GM21723 (cell line): ENCODE measurements at regions not wholly inside any gene's neighbourhood (a gene's known extent, or its start where the extent isn't known, plus 50 kb on each side); places are given as distances from the start of the nearest gene placed in this dataset.
"Not testable (repeated sequence)": the region's sequence is repeated elsewhere in the genome, so short reads cannot be mapped to it uniquely, and the experiment has no call there.

ENCODE experiments used
- ATAC-seq: cut with Tn5 transposase; IDR thresholded peaks from one replicate; pipeline ENCODE4 v1.9.1; 2021; ENCODE audit warnings: mild to moderate bottlenecking, moderate library complexity; ENCODE audit not compliant: unreplicated experiment

- no peak for ATAC-seq
These were observed 264.5 kb upstream of the LRP1B start for GRCh38 chr2:142395291-142395690.

GRCh38 chr2:142380372-142380771, 249.6 kb upstream of the LRP1B start:
- no peak for ATAC-seq

DNA sequence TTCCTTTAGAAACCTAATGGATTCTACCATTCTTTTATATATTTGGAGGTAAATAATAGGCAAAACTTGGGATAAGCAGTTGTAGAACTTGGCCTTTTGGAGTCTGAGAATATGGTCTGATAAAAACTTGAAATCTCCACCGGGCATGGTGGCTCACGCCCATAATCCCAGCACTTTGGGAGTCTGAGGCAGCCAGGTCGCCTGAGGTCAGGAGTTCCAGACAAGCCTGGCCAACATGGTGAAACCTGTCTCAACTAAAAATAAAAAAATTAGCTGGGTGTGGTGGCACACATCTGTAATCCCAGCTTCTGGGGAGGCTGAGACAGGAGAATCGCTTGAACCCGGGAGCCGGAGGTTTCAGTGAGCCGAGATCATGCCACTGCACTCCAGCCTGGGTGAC, 231.3 kb upstream of the LRP1B start:
- not testable (repeated sequence) for ATAC-seq

DNA sequence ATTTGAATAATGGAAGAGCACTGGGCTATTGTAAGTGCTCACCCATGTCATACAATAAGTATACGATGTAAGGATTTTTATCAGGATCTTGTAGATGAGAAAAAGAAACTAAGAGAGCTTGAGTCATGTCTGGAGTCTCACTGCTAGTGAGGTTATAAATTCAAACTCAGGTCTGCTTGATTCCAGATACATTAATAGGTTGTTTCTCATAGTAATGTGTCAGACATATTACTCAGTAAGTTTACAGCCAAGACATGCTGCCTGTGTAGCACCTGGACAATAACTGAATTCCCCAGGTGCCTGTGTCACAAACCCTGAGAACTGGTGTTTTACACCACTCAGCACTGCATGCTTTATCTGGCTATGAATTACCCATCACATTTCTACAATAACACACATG, 216.9 kb upstream of the LRP1B start:
- no peak for ATAC-seq

DNA sequence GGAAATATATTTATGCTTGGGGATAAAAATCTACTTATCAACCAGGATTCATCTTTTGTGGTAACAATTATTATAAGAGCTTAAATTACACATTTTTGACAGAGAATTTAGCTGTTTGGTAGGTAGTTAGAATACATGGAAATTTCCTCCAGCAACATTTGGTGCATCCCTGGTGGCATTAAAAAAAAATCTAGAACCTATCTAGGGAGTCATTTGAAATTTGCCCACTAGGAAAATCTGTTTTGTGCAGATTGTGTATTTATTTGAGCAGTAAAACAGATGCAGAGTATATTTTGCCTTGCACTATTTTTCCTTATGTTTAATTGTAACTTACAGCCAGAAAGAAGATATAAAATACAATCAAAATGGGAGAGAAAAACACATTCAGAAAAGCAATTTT, 208.4 kb upstream of the LRP1B start:
- no peak for ATAC-seq

GRCh38 chr2:142332196-142332595, 201.4 kb upstream of the LRP1B start:
- ATAC-seq: no peak

GRCh38 chr2:142330458-142330857, 199.6 kb upstream of the LRP1B start:
- ATAC-seq: no peak

- no peak for ATAC-seq
These were observed 195.1 kb upstream of the LRP1B start for GRCh38 chr2:142325870-142326269.

DNA sequence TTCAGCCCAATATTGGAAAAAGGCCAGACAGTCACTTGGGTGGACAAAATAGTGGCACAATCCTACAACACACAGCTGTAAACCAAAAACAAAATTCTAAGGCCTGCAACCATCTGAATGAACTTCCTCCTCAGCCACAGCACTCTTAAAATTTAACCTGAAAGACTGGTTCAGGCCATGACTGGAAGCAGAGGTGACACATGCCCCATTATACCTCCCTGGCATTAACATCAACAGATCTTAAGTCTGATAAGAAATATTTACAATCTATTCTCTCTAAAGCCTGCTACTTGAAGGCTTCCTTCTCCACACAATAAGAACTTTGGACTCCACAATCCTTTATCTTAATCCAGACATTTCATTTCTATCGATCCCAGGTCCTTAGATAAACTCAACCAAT, 192.4 kb upstream of the LRP1B start:
- no peak for ATAC-seq

DNA sequence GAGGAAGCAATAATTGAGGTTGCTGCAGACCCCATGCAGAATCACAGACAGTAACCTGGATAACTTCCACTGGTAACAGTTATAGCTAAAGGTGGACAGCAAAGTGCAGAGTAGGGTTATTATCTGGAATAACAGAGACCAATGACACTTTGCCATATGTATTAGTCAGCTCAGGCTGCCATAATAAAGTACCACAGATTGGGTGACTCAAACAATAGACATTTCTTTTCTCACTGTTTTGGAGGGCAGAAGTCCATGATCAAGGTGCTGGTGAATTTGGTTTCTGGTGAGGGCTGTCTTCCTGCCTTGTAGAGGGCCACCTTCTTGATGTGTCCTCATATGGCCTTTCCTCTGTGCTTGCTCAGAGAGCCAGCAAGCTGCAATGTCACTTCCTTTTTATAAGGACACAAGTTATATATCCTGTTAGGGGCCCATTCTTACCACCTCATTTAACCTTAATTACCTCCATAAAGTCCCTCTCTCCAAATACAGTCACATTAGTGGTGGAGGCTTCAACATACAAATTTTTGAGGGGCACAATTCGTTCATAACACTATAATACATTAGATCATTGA, 191.0 kb upstream of the LRP1B start:
- ATAC-seq: no peak

- ATAC-seq: no peak
These were observed 189.3 kb upstream of the LRP1B start for GRCh38 chr2:142320067-142320466.

DNA sequence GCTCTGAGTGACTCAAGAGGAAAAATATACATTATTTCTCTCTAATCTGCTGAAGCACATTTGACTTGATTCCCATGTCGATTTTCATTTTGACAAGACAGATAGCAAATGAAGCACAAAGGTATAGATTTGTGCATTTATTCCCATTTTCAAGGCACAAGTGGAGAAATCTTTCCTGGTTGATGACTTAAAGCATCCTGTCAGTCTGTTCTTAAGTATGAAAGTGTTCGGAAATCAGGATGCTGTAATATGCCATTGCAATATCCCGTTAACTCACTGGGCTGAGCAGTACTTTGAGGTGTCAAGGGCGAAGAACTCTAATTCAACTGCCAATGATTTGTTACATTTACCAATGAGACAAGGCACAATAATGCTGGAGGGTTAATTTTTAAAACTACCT, 185.2 kb upstream of the LRP1B start:
- no peak for ATAC-seq

- ATAC-seq: no peak
These were observed 184.5 kb upstream of the LRP1B start for GRCh38 chr2:142315346-142315745.

DNA sequence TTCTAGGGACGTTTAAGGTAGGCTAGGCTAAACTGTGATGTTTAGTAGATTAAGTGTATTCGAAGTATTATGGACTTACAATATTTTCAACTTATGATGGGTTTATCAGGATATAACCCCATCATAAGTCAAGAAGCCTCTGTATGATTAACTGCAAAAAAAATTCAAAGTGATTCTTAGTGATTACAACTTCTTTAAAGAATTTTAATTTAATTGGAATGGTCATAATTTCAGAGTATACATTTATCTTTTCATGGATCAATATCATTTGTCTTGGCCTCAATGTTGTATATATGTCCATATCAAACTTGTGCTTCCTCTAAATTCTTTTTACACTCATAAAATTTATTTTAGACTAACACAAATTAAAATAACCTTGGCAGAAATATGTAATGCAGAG, 183.3 kb upstream of the LRP1B start:
- no peak for ATAC-seq

- no peak for ATAC-seq
These were observed 179.7 kb upstream of the LRP1B start for GRCh38 chr2:142310530-142310929.

GRCh38 chr2:142308744-142309143, 177.9 kb upstream of the LRP1B start:
- ATAC-seq: no peak

- ATAC-seq: no peak
These were observed 176.8 kb upstream of the LRP1B start for GRCh38 chr2:142307616-142308115.

GRCh38 chr2:142307086-142307485, 176.3 kb upstream of the LRP1B start:
- ATAC-seq: no peak

DNA sequence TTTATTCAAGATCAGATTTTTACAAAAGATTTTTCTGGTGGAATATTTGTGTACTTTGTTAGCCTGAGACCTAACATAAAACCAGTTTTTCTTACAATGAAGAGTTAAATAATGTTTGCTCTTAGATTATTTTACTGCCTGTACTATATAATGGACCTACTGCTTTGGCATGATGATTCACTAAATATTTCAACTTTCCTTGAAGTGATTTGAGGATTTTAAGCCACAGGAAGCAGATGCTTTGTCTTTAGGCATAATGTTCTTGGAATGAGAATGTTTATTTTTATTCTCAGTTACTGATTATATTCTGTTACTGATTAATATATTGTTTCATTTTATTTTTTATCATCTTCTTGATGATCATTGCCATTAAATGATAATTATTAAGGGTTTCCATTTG, 175.3 kb upstream of the LRP1B start:
- no peak for ATAC-seq

- ATAC-seq: no peak
These were observed 169.7 kb upstream of the LRP1B start for GRCh38 chr2:142300517-142300916.

- ATAC-seq: no peak
These were observed 168.2 kb upstream of the LRP1B start for GRCh38 chr2:142299021-142299420.

DNA sequence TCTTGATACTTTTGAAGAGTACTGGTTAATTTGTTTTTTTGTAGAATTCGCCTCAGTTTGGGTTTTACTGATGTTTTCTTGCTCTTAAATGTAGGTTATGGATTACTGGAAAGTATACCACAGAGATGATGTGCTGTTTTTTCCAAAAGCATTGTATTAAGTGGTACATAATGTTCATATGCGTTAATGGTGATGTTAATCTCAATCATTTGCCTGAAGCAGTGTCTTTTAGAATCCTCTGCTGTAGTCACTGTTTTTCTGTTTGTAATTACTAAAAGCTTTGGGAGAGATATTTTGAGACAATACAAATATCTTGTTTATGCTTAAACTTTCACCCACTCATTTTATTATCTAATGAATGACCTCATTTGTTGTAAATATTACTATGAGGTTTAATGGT, 163.4 kb upstream of the LRP1B start:
- no peak for ATAC-seq

DNA sequence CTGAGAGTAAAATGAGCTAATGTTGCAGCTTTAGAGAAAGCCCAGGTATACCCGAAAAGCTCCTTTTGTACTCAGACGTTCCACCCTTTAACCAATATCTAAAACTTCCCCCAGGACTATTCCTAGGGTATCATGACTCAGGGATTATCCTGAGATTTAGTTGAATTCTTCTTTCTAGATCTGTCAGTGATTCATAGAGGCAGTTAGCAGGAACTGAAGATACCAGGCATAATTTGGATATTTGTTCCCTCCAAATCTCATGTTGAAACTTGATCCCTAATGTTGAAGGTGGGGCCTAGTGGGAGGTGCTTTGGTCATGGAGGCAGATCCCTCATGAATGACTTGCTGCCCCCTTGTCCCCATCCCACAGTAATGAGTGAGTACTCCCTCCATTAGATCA, 161.2 kb upstream of the LRP1B start:
- ATAC-seq: no peak
